GM21786 (cell line): ENCODE measurements at regions not wholly inside any gene's neighbourhood (a gene's known extent, or its start where the extent isn't known, plus 50 kb on each side); places are given as distances from the start of the nearest gene placed in this dataset.
"Not testable (repeated sequence)": the region's sequence is repeated elsewhere in the genome, so short reads cannot be mapped to it uniquely, and the experiment has no call there.

Source experiments
- ATAC-seq: cut with Tn5 transposase; IDR thresholded peaks from one replicate; pipeline ENCODE4 v1.9.1; 2021; ENCODE audit not compliant: unreplicated experiment

- no peak for ATAC-seq
Observed at GRCh38 chr4:12126474-12126873, 697.8 kb upstream of the HS3ST1 start.

- ATAC-seq: no peak
Observed at GRCh38 chr4:12124138-12124537, 695.4 kb upstream of the HS3ST1 start.

GRCh38 chr4:12123707-12124106 lies 695.0 kb upstream of the HS3ST1 start:
- ATAC-seq: no peak

- ATAC-seq: no peak
Observed at GRCh38 chr4:12122316-12122715, 693.6 kb upstream of the HS3ST1 start.

GRCh38 chr4:12120968-12121367 lies 692.3 kb upstream of the HS3ST1 start:
- ATAC-seq: no peak

GRCh38 chr4:12118651-12119213 lies 690.0 kb upstream of the HS3ST1 start:
- ATAC-seq: peak; percentile 84

- ATAC-seq: no peak
Observed at GRCh38 chr4:12116009-12116552, 687.4 kb upstream of the HS3ST1 start.

GRCh38 chr4:12110627-12111026 lies 681.9 kb upstream of the HS3ST1 start:
- ATAC-seq: no peak

GRCh38 chr4:12109056-12109455 lies 680.4 kb upstream of the HS3ST1 start:
- not testable (repeated sequence) for ATAC-seq

- ATAC-seq: no peak
Observed at GRCh38 chr4:12105519-12105918, 676.8 kb upstream of the HS3ST1 start.

GRCh38 chr4:12089920-12090319 lies 661.2 kb upstream of the HS3ST1 start:
- not testable (repeated sequence) for ATAC-seq

GRCh38 chr4:12084690-12085089 lies 656.0 kb upstream of the HS3ST1 start:
- no peak for ATAC-seq

- ATAC-seq: no peak
Observed at GRCh38 chr4:12071316-12071715, 642.6 kb upstream of the HS3ST1 start.

- ATAC-seq: no peak
Observed at GRCh38 chr4:12053966-12054365, 625.3 kb upstream of the HS3ST1 start.

GRCh38 chr4:12053556-12053955 lies 624.9 kb upstream of the HS3ST1 start:
- no peak for ATAC-seq

GRCh38 chr4:12050357-12050756 lies 621.7 kb upstream of the HS3ST1 start:
- no peak for ATAC-seq

- ATAC-seq: no peak
Observed at GRCh38 chr4:12042818-12043217, 614.1 kb upstream of the HS3ST1 start.

GRCh38 chr4:12041828-12042227 lies 613.1 kb upstream of the HS3ST1 start:
- no peak for ATAC-seq

- no peak for ATAC-seq
Observed at GRCh38 chr4:12036450-12036849, 607.8 kb upstream of the HS3ST1 start.

- no peak for ATAC-seq
Observed at GRCh38 chr4:12028258-12028657, 599.6 kb upstream of the HS3ST1 start.

GRCh38 chr4:12022409-12022808 lies 593.7 kb upstream of the HS3ST1 start:
- no peak for ATAC-seq

GRCh38 chr4:12016729-12017128 lies 588.0 kb upstream of the HS3ST1 start:
- ATAC-seq: no peak

GRCh38 chr4:12005471-12005870 lies 576.8 kb upstream of the HS3ST1 start:
- no peak for ATAC-seq
